Sigmoid colon (tissue), 4 donors: ENCODE measurements at regions not wholly inside any gene's neighbourhood (a gene's known extent, or its start where the extent isn't known, plus 50 kb on each side); places are given as distances from the start of the nearest gene placed in this dataset.

ENCODE experiments used
- CTCF ChIP-seq, 4 experiments: fragments of 450-650 bp in 3 of 4; fragments of 200-600 bp in 1 of 4; IDR thresholded peaks; one replicate each; pipeline ENCODE4 v1.5.1; 2016 to 2019; ENCODE audit warnings: antibody characterized with exemption in 4 of 4, mild to moderate bottlenecking in 3 of 4, moderate library complexity in 2 of 4
- EP300 ChIP-seq, 4 donors: sonication (generic); formaldehyde crosslinking; IDR thresholded peaks; one replicate each; pipeline ENCODE4 v1.6.1; 2017; ENCODE audit warnings: antibody characterized with exemption in 4 of 4
- POLR2A ChIP-seq, 2 donors: fragments of 450-650 bp; IDR thresholded peaks; one replicate each; pipeline ENCODE4 v1.6.1; 2016; ENCODE audit warnings: antibody characterized with exemption in 2 of 2, mild to moderate bottlenecking in 2 of 2, moderate library complexity in 2 of 2
- POLR2AphosphoS5 ChIP-seq, 4 donors: sonication (generic); formaldehyde crosslinking; IDR thresholded peaks; one replicate each; pipeline ENCODE4 v1.6.1; 2017; ENCODE audit warnings: antibody characterized with exemption in 4 of 4

- TF ChIP-seq CTCF (IDR thresholded peaks at IDR 0.05) = no peak
- TF ChIP-seq EP300 (IDR thresholded peaks at IDR 0.05) = no peak
- no peak for TF ChIP-seq POLR2AphosphoS5 (IDR thresholded peaks at IDR 0.05)
- no peak for TF ChIP-seq POLR2A (IDR thresholded peaks at IDR 0.05)
Measured at GRCh38 chr11:122046846-122047245, 69.2 kb downstream of the BLID start.
